Neural crest cell (in vitro differentiated cells): ENCODE measurements at regions not wholly inside any gene's neighbourhood (a gene's known extent, or its start where the extent isn't known, plus 50 kb on each side); places are given as distances from the start of the nearest gene placed in this dataset.

ENCODE experiments used
- DNase-seq: peaks from one replicate; pipeline ENCODE4 v3.0.0; 2021; ENCODE audit warnings: low read depth, mixed read lengths, low spot score
- H3K27ac Mint-ChIP-seq: one replicate; pipeline ENCODE4 v1.8.0; 2021; ENCODE audit warnings: mild to moderate bottlenecking, mixed read lengths; ENCODE audit not compliant: unreplicated experiment
- H3K27me3 Mint-ChIP-seq: 2 replicates; pipeline ENCODE4 v1.8.0; 2021; ENCODE audit warnings: low read depth, mild to moderate bottlenecking, mixed read lengths
- H3K36me3 Mint-ChIP-seq: 2 replicates; pipeline ENCODE4 v1.8.0; 2021; ENCODE audit warnings: low read depth, mild to moderate bottlenecking, mixed read lengths
- H3K4me1 Mint-ChIP-seq: 2 replicates; pipeline ENCODE4 v1.8.0; 2021; ENCODE audit warnings: mixed read lengths
- H3K4me3 Mint-ChIP-seq: one replicate; pipeline ENCODE4 v1.8.0; 2021; ENCODE audit warnings: mild to moderate bottlenecking, mixed read lengths
- H3K9me3 Mint-ChIP-seq: 2 replicates; pipeline ENCODE4 v1.8.0; 2021; ENCODE audit warnings: mixed read lengths
- TF ChIP-seq, protein P1 (sequence below): fragments of 200-600 bp; sonication (generic); conservative IDR thresholded peaks from 2 replicates; pipeline ENCODE4 v1.5.0; 2021; ENCODE audit warnings: antibody characterized with exemption, mild to moderate bottlenecking

GRCh38 chr2:204089105-204089504, 152.5 kb downstream of the ICOS start:
- Mint-ChIP-seq H3K4me3 (no peak overlapping the region), H3K27ac (no peak overlapping the region), H3K9me3 (peaks cover 11% of the 10 kb centered on the region), H3K27me3 (no peaks in the 10 kb centered on the region), H3K36me3 (no peaks in the 10 kb centered on the region), H3K4me1 (no peaks in the 10 kb centered on the region)
- TF ChIP-seq, protein P1, sequence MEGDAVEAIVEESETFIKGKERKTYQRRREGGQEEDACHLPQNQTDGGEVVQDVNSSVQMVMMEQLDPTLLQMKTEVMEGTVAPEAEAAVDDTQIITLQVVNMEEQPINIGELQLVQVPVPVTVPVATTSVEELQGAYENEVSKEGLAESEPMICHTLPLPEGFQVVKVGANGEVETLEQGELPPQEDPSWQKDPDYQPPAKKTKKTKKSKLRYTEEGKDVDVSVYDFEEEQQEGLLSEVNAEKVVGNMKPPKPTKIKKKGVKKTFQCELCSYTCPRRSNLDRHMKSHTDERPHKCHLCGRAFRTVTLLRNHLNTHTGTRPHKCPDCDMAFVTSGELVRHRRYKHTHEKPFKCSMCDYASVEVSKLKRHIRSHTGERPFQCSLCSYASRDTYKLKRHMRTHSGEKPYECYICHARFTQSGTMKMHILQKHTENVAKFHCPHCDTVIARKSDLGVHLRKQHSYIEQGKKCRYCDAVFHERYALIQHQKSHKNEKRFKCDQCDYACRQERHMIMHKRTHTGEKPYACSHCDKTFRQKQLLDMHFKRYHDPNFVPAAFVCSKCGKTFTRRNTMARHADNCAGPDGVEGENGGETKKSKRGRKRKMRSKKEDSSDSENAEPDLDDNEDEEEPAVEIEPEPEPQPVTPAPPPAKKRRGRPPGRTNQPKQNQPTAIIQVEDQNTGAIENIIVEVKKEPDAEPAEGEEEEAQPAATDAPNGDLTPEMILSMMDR, result no peak
- DNase-seq, result no peak

DNA sequence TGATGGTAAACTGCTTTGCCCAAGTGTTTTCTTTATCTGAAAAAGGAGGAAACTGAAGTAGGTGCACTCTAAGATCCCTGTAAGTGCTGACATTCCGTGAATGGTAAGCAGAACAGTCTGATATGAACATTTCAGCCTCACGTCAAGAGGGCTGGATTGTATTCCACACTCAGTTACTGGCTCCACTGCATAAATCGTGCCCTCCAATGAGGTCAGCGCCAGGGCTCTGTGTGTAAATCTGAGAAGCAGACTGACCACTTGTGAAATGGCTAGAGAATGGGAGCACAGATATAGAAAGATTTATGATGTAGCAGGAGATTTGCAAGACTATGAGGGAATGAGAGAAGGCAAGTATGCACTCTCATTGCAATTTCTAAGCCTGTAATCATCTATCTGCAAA, 153.0 kb downstream of the ICOS start:
- Mint-ChIP-seq H3K36me3 (no peaks in the 10 kb centered on the region), H3K27me3 (no peaks in the 10 kb centered on the region), H3K9me3 (peaks cover 11% of the 10 kb centered on the region), H3K4me3 (no peak overlapping the region), H3K27ac (no peak overlapping the region), H3K4me1 (no peaks in the 10 kb centered on the region)
- TF ChIP-seq, protein P1, result no peak
- DNase-seq, result no peak

DNA sequence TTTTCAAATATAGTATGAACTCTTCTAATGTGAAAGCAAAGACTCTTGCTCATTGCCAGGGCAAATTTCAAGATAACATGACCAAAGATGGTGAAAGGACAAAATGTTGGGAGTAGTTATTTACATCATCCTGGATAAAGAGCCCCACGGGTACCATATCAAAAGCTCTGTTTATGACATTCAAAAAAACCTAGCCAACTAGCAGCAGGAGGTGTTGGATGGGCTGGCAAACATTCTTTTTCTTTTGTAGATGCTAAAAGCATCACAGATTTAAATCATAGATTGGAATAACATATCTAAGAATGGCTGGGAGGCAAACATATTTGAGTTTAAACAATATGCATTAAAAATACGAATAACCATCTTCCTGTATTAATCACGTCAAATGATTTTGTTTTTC, 153.5 kb downstream of the ICOS start:
- Mint-ChIP-seq H3K27ac (no peak overlapping the region), H3K4me3 (no peak overlapping the region), H3K36me3 (no peaks in the 10 kb centered on the region), H3K9me3 (peaks cover 11% of the 10 kb centered on the region), H3K27me3 (no peaks in the 10 kb centered on the region), H3K4me1 (no peaks in the 10 kb centered on the region)
- TF ChIP-seq, protein P1, result no peak
- no peak for DNase-seq

GRCh38 chr2:204104811-204105210, 168.2 kb downstream of the ICOS start:
- TF ChIP-seq, protein P1, result no peak
- H3K36me3 Mint-ChIP-seq, result no peaks in the 10 kb centered on the region
- no peaks in the 10 kb centered on the region for H3K9me3 Mint-ChIP-seq
- H3K4me3 Mint-ChIP-seq, result no peak overlapping the region
- H3K27me3 Mint-ChIP-seq, result no peaks in the 10 kb centered on the region
- H3K27ac Mint-ChIP-seq, result no peak overlapping the region
- peaks cover 16% of the 10 kb centered on the region for H3K4me1 Mint-ChIP-seq
- DNase-seq, result no peak

GRCh38 chr2:204108330-204108751, 171.8 kb downstream of the ICOS start:
- H3K4me3 Mint-ChIP-seq, result peak overlapping the region; percentile 50
- no peaks in the 10 kb centered on the region for H3K27me3 Mint-ChIP-seq
- TF ChIP-seq, protein P1, result peak; percentile 86
- H3K27ac Mint-ChIP-seq, result peak overlapping the region; percentile 96
- H3K9me3 Mint-ChIP-seq, result no peaks in the 10 kb centered on the region
- H3K36me3 Mint-ChIP-seq, result no peaks in the 10 kb centered on the region
- H3K4me1 Mint-ChIP-seq, result peaks cover 45% of the 10 kb centered on the region
- peak; percentile 36 for DNase-seq
